ENCODE measurements at regions not wholly inside any gene's neighbourhood (a gene's known extent, or its start where the extent isn't known, plus 50 kb on each side); places are given as distances from the start of the nearest gene placed in this dataset.

DNA sequence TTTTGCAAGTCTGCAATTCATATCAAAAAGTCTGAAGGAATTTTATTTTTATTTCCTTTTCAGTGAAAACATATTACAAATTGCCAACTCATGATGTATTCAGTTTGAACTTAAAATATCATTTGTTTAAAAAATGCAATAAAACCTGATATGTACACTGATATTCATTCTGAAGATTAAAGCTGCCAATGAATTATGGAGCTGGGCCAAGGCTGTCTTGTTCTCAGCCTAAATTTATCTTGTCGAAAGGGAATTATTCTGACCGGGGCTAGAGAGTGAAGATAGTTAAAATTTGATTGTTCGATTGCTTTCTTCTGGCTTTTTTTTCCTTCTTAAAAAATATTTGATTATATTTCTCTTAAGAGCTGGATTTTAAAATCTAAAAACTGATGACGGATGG is 54.0 kb upstream of the RBFOX1 start:
- Histone ChIP-seq H3K36me3 (ENCODE audit: control insufficient read depth, insufficient read depth, low read length) (no peaks in the 10 kb centered on the region), H3K27ac (ENCODE audit: insufficient read depth, low read length, poor library complexity, severe bottlenecking) (no peak overlapping the region), H3K9me3 (ENCODE audit: control insufficient read depth, low read length) (no peaks in the 10 kb centered on the region), H3K4me1 (ENCODE audit: control insufficient read depth, insufficient read depth, low read length, poor library complexity, severe bottlenecking) (no peaks in the 10 kb centered on the region), H3K27me3 (replicated peaks; ENCODE audit: control insufficient read depth, insufficient read depth, low read length, poor library complexity, severe bottlenecking) (no peaks in the 10 kb centered on the region), H3K4me3 (ENCODE audit: insufficient read depth, low read depth, low read length, poor library complexity, severe bottlenecking) (no peak overlapping the region)
- DNase-seq: no peak

DNA sequence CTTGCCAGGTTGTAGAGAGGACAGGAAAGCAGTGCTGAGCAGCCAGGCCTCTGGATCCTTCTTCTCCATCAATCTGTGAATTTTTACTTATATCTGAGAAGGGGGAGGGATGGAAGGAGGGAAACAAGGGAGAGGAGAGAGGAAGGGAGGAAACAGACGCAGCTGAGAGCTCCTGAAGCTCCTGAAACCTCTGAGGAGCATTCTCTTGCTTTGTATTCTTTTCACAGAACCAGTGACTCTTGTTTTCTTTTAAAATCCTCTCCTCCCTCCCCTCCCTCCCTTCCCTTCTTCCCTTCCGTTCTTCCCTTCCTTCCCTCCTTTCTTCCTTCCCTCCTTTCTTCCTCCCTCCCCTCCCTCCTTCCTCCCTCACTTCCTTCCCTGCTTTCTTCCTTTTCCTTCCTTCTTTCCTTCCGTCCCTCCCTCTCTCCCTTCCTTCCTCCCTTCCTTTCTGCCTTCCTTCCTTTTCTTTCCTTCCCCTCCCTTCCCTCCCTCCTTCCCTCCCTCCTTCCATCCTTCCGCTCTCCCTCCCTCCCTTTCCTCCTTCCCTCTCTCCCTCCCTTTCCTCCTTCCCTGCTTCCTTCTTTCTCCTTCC is 60.0 kb upstream of the RBFOX1 start:
- DNase-seq: no peak
- H3K4me3 ChIP-seq (ENCODE audit: insufficient read depth, low read depth, low read length, poor library complexity, severe bottlenecking): no peak overlapping the region
- H3K27ac ChIP-seq (ENCODE audit: insufficient read depth, low read length, poor library complexity, severe bottlenecking): no peak overlapping the region
- no peaks in the 10 kb centered on the region for H3K27me3 ChIP-seq (replicated peaks; ENCODE audit: control insufficient read depth, insufficient read depth, low read length, poor library complexity, severe bottlenecking)
- H3K36me3 ChIP-seq (ENCODE audit: control insufficient read depth, insufficient read depth, low read length): no peaks in the 10 kb centered on the region
- H3K4me1 ChIP-seq (ENCODE audit: control insufficient read depth, insufficient read depth, low read length, poor library complexity, severe bottlenecking): no peaks in the 10 kb centered on the region
- H3K9me3 ChIP-seq (ENCODE audit: control insufficient read depth, low read length): peaks cover 4% of the 10 kb centered on the region

DNA sequence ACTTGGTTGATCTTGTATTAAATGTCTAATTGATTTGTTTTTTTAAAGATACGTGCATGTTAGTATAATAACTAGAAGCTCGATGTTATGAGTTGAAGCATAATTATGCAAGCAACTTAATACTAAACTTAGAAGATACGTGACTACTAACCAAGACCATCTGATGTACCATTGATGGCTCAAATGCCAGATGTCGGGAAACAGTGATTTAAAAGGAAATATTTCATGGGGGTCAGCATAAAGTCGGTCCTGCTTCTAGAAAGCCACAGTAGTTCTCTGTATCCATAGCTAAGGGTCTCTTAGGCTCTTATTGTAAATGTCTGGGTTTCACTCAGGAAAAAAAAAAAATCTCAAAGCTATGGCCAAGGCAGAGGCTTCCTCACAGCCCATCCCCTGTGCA is 61.2 kb upstream of the RBFOX1 start:
- no peak for DNase-seq
- H3K9me3 ChIP-seq (ENCODE audit: control insufficient read depth, low read length): peaks cover 4% of the 10 kb centered on the region
- H3K27ac ChIP-seq (ENCODE audit: insufficient read depth, low read length, poor library complexity, severe bottlenecking): no peak overlapping the region
- no peaks in the 10 kb centered on the region for H3K36me3 ChIP-seq (ENCODE audit: control insufficient read depth, insufficient read depth, low read length)
- no peaks in the 10 kb centered on the region for H3K27me3 ChIP-seq (replicated peaks; ENCODE audit: control insufficient read depth, insufficient read depth, low read length, poor library complexity, severe bottlenecking)
- H3K4me1 ChIP-seq (ENCODE audit: control insufficient read depth, insufficient read depth, low read length, poor library complexity, severe bottlenecking): no peaks in the 10 kb centered on the region
- no peak overlapping the region for H3K4me3 ChIP-seq (ENCODE audit: insufficient read depth, low read depth, low read length, poor library complexity, severe bottlenecking)

DNA sequence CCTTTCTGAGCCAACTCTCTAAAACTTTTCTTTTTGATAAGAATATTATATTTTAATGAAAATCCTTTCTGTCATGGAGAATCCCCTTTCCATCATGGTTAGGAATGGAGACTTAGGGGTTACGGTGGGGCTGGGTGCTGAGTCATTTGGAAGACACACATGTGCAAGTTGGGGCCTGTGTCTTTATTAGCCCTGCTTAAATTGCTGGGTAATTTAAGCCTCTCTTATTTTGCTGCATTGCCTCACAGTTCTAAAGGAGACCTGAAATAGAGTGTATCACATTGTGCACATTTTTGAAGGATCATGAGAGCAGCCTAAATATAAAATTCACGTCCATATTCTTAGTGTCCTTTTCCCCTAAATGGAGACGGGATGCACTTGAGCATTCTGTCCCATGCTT is 61.8 kb upstream of the RBFOX1 start:
- H3K27me3 ChIP-seq (replicated peaks; ENCODE audit: control insufficient read depth, insufficient read depth, low read length, poor library complexity, severe bottlenecking): no peaks in the 10 kb centered on the region
- no peak overlapping the region for H3K4me3 ChIP-seq (ENCODE audit: insufficient read depth, low read depth, low read length, poor library complexity, severe bottlenecking)
- no peaks in the 10 kb centered on the region for H3K4me1 ChIP-seq (ENCODE audit: control insufficient read depth, insufficient read depth, low read length, poor library complexity, severe bottlenecking)
- no peak for DNase-seq
- peaks cover 4% of the 10 kb centered on the region for H3K9me3 ChIP-seq (ENCODE audit: control insufficient read depth, low read length)
- H3K36me3 ChIP-seq (ENCODE audit: control insufficient read depth, insufficient read depth, low read length): no peaks in the 10 kb centered on the region
- H3K27ac ChIP-seq (ENCODE audit: insufficient read depth, low read length, poor library complexity, severe bottlenecking): no peak overlapping the region

DNA sequence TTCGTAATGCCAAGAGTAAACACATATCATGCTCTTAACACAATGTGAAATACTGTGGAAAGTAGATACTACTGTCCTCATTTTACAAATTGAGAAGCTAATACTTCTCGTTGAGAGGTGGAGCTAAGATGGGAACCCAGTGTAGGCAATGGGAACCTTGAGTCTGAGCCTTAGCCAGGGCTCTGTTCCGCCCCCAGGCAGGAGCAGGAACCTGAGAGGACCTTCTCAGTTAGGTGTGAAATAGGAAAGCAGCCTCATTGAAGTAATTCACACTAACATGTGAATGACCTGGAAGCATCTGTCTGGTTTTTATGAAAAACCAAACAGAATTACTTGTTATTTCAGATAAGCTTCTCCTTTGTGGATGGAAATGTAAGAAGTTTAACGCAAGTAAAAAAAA is 62.6 kb upstream of the RBFOX1 start:
- no peaks in the 10 kb centered on the region for H3K36me3 ChIP-seq (ENCODE audit: control insufficient read depth, insufficient read depth, low read length)

DNA sequence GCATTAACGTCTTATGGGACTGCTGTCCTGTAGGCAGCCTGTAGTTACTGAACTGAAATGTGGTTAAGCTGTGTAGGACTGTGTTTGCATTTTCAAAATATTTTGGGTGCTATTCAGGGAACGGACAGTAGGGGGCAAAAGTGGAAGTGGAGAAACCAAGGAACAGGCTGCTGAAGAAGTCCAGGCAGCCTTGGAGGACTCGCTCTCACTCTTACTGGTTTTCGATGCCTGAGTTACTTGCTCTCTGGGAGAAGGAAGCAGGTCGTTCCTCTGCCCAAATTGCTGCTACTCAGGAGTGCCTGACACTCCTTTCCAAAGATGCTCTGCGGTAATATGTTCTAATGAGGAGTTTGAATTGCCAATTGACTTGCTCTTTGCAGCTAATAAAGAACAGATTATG is 64.5 kb upstream of the RBFOX1 start:
- no peaks in the 10 kb centered on the region for H3K36me3 ChIP-seq (ENCODE audit: control insufficient read depth, insufficient read depth, low read length)
- H3K9me3 ChIP-seq (ENCODE audit: control insufficient read depth, low read length): peaks cover 4% of the 10 kb centered on the region
- H3K27me3 ChIP-seq (replicated peaks; ENCODE audit: control insufficient read depth, insufficient read depth, low read length, poor library complexity, severe bottlenecking): no peaks in the 10 kb centered on the region
- DNase-seq: no peak
- no peaks in the 10 kb centered on the region for H3K4me1 ChIP-seq (ENCODE audit: control insufficient read depth, insufficient read depth, low read length, poor library complexity, severe bottlenecking)
- H3K27ac ChIP-seq (ENCODE audit: insufficient read depth, low read length, poor library complexity, severe bottlenecking): no peak overlapping the region
- no peak overlapping the region for H3K4me3 ChIP-seq (ENCODE audit: insufficient read depth, low read depth, low read length, poor library complexity, severe bottlenecking)

More for the DNA sequence above, 62.6 kb upstream of the RBFOX1 start:
- peaks cover 4% of the 10 kb centered on the region for H3K9me3 ChIP-seq (ENCODE audit: control insufficient read depth, low read length)
- H3K27me3 ChIP-seq (replicated peaks; ENCODE audit: control insufficient read depth, insufficient read depth, low read length, poor library complexity, severe bottlenecking): no peaks in the 10 kb centered on the region
- no peak overlapping the region for H3K27ac ChIP-seq (ENCODE audit: insufficient read depth, low read length, poor library complexity, severe bottlenecking)
- no peak for DNase-seq
- no peak overlapping the region for H3K4me3 ChIP-seq (ENCODE audit: insufficient read depth, low read depth, low read length, poor library complexity, severe bottlenecking)
- no peaks in the 10 kb centered on the region for H3K4me1 ChIP-seq (ENCODE audit: control insufficient read depth, insufficient read depth, low read length, poor library complexity, severe bottlenecking)

DNA sequence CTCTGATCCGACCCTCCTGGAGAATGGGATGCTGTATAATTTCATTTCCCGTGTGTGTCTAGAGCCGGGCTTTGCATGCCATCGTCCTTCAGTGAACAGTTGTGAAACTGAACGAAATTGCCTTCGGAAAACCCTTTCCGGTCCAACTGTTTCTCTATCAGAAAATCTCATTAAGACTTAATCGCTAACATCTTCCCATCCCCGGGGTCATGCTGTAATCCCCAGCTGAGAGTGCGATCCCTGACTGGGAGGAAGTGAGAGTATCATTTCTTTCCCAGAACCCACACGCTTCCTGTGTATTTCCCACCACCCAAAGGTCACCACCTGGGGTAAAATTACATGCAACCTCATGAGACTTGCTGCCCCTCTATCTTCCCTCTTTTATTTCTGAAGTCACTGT is 75.6 kb upstream of the RBFOX1 start:
- Histone ChIP-seq H3K9me3 (ENCODE audit: control insufficient read depth, low read length) (no peaks in the 10 kb centered on the region), H3K36me3 (ENCODE audit: control insufficient read depth, insufficient read depth, low read length) (no peaks in the 10 kb centered on the region), H3K27ac (ENCODE audit: insufficient read depth, low read length, poor library complexity, severe bottlenecking) (no peak overlapping the region), H3K27me3 (replicated peaks; ENCODE audit: control insufficient read depth, insufficient read depth, low read length, poor library complexity, severe bottlenecking) (no peaks in the 10 kb centered on the region), H3K4me3 (ENCODE audit: insufficient read depth, low read depth, low read length, poor library complexity, severe bottlenecking) (no peak overlapping the region), H3K4me1 (ENCODE audit: control insufficient read depth, insufficient read depth, low read length, poor library complexity, severe bottlenecking) (no peaks in the 10 kb centered on the region)
- no peak for DNase-seq

DNA sequence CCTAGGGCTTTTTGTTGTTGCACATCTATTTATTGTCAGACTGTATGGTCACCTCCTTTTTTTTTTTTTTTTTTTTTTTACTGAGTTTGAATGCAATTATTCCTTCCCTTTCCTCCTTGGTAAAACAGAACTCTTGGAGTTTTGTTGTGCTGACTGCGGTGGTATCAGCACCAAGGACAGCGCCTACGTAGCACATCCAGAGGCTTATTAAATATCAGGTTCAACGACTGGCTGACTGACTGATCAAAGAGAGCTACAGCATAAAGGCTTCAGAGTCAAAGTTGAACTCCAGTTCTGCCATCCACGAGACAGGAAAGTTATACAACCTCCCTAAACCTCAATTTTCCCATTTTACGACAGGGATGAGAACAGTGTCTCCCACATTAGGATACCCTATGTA is 86.1 kb upstream of the RBFOX1 start:
- DNase-seq: no peak
- H3K4me1 ChIP-seq (ENCODE audit: control insufficient read depth, insufficient read depth, low read length, poor library complexity, severe bottlenecking): no peaks in the 10 kb centered on the region
- H3K27me3 ChIP-seq (replicated peaks; ENCODE audit: control insufficient read depth, insufficient read depth, low read length, poor library complexity, severe bottlenecking): no peaks in the 10 kb centered on the region
- no peaks in the 10 kb centered on the region for H3K36me3 ChIP-seq (ENCODE audit: control insufficient read depth, insufficient read depth, low read length)
- H3K27ac ChIP-seq (ENCODE audit: insufficient read depth, low read length, poor library complexity, severe bottlenecking): no peak overlapping the region
- H3K9me3 ChIP-seq (ENCODE audit: control insufficient read depth, low read length): no peaks in the 10 kb centered on the region
- no peak overlapping the region for H3K4me3 ChIP-seq (ENCODE audit: insufficient read depth, low read depth, low read length, poor library complexity, severe bottlenecking)

DNA sequence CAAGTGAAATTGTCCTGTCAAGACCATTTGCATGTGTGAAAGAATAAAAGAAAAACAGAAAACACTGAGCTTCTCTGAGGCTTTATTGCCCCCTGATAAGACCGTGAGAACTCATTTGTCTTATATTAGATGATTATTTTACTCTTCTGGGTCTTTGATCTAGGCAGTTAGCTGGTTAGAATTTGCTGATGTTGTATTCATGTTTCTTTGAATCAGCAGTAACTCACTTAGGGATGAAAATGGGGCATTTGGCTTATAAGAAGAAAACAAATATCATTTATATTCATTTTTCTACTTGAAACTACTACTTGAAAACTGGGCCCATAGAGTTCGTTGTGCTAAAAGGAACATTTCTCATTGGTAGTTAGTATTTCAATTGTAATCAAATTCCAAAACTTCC is 93.1 kb upstream of the RBFOX1 start:
- no peak for DNase-seq
- no peaks in the 10 kb centered on the region for H3K27me3 ChIP-seq (replicated peaks; ENCODE audit: control insufficient read depth, insufficient read depth, low read length, poor library complexity, severe bottlenecking)
- no peaks in the 10 kb centered on the region for H3K36me3 ChIP-seq (ENCODE audit: control insufficient read depth, insufficient read depth, low read length)

DNA sequence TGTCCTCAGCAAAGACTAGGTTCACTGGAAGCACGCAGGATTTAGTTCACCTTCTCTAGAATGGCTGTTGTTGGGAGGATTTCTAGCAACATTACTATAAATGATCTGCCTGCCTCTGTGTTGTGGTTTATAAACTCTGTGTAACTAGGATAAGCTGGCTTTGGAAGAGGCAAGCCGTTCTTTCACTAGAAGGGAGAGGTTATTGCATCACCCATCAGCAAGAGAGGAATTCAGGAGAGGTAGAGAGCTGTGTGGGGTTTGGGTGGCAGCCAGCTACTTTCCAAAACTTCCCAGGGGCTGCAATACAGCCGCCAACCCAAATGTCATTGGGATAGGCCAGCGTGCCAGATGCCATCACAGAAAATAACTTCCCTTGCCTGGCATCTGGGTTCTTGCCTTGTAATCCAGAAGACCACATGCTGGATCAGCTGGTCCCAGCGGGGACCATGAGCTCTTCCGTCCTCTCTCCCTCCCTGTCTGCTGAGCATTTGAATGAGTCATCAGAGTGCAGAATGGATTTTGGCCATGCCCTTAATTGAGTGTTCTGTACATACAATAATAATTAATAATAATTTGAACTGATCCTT is 95.7 kb upstream of the RBFOX1 start:
- no peaks in the 10 kb centered on the region for H3K36me3 ChIP-seq (ENCODE audit: control insufficient read depth, insufficient read depth, low read length)
- no peaks in the 10 kb centered on the region for H3K4me1 ChIP-seq (ENCODE audit: control insufficient read depth, insufficient read depth, low read length, poor library complexity, severe bottlenecking)
- H3K27me3 ChIP-seq (replicated peaks; ENCODE audit: control insufficient read depth, insufficient read depth, low read length, poor library complexity, severe bottlenecking): no peaks in the 10 kb centered on the region
- no peak for DNase-seq
- H3K4me3 ChIP-seq (ENCODE audit: insufficient read depth, low read depth, low read length, poor library complexity, severe bottlenecking): no peak overlapping the region
- H3K9me3 ChIP-seq (ENCODE audit: control insufficient read depth, low read length): no peaks in the 10 kb centered on the region
- H3K27ac ChIP-seq (ENCODE audit: insufficient read depth, low read length, poor library complexity, severe bottlenecking): no peak overlapping the region

More for the DNA sequence above, 93.1 kb upstream of the RBFOX1 start:
- H3K27ac ChIP-seq (ENCODE audit: insufficient read depth, low read length, poor library complexity, severe bottlenecking): no peak overlapping the region
- no peaks in the 10 kb centered on the region for H3K4me1 ChIP-seq (ENCODE audit: control insufficient read depth, insufficient read depth, low read length, poor library complexity, severe bottlenecking)
- H3K4me3 ChIP-seq (ENCODE audit: insufficient read depth, low read depth, low read length, poor library complexity, severe bottlenecking): no peak overlapping the region
- no peaks in the 10 kb centered on the region for H3K9me3 ChIP-seq (ENCODE audit: control insufficient read depth, low read length)

Measured in effector memory CD4-positive, alpha-beta T cell (primary cell).